H54 (cell line): ENCODE measurements at regions not wholly inside any gene's neighbourhood (a gene's known extent, or its start where the extent isn't known, plus 50 kb on each side); places are given as distances from the start of the nearest gene placed in this dataset.

Experiments used
- DNase-seq: peaks from one replicate; pipeline ENCODE4 v3.0.0; 2011; ENCODE audit warnings: low spot score, mixed read lengths; ENCODE audit not compliant: insufficient read length
- FAIRE-seq: peaks from 3 replicates; lab custom pipeline; 2011; peaks lifted over from hg19 to GRCh38; lab: Jason Lieb, UNC
- POLR2A ChIP-seq: IDR thresholded peaks from 2 replicates; pipeline ENCODE4 v1.6.1; 2011; ENCODE audit warnings: low read depth, mild to moderate bottlenecking, low read length

GRCh38 chr5:126098330-126099017 lies 324.7 kb upstream of the GRAMD2B start:
- DNase-seq (no peak), FAIRE-seq (no peak)
- TF ChIP-seq POLR2A: no peak

- TF ChIP-seq POLR2A: no peak
- no peak for FAIRE-seq
- DNase-seq: no peak
These were observed 324.1 kb upstream of the GRAMD2B start for GRCh38 chr5:126099077-126099476.

- TF ChIP-seq POLR2A: no peak
- FAIRE-seq: no peak
- DNase-seq: no peak
These were observed 322.4 kb upstream of the GRAMD2B start for GRCh38 chr5:126100767-126101166.

GRCh38 chr5:126101901-126102300 lies 321.3 kb upstream of the GRAMD2B start:
- DNase-seq (no peak), FAIRE-seq (no peak)
- TF ChIP-seq POLR2A: no peak

- no peak for TF ChIP-seq POLR2A
- FAIRE-seq: no peak
- DNase-seq: no peak
These were observed 320.2 kb upstream of the GRAMD2B start for GRCh38 chr5:126103050-126103449.

- TF ChIP-seq POLR2A: no peak
These were observed 319.3 kb upstream of the GRAMD2B start for GRCh38 chr5:126103868-126104267.

GRCh38 chr5:126104341-126104740 lies 318.9 kb upstream of the GRAMD2B start:
- no peak for DNase-seq
- no peak for FAIRE-seq
- TF ChIP-seq POLR2A: no peak

More at GRCh38 chr5:126103868-126104267, 319.3 kb upstream of the GRAMD2B start:
- no peak for DNase-seq
- no peak for FAIRE-seq

GRCh38 chr5:126104951-126105350 lies 318.3 kb upstream of the GRAMD2B start:
- DNase-seq (no peak), FAIRE-seq (no peak)

GRCh38 chr5:126106029-126106428 lies 317.2 kb upstream of the GRAMD2B start:
- FAIRE-seq (peak; percentile 60), DNase-seq (no peak)
- TF ChIP-seq POLR2A: no peak

More at GRCh38 chr5:126104951-126105350, 318.3 kb upstream of the GRAMD2B start:
- TF ChIP-seq POLR2A: no peak

GRCh38 chr5:126107381-126107780 lies 315.8 kb upstream of the GRAMD2B start:
- no peak for TF ChIP-seq POLR2A
- FAIRE-seq: no peak
- DNase-seq: no peak

- no peak for TF ChIP-seq POLR2A
- no peak for DNase-seq
- FAIRE-seq: no peak
These were observed 314.7 kb upstream of the GRAMD2B start for GRCh38 chr5:126108470-126108869.

GRCh38 chr5:126115059-126115629 lies 308.1 kb upstream of the GRAMD2B start:
- DNase-seq (no peak), FAIRE-seq (no peak)
- TF ChIP-seq POLR2A: no peak

GRCh38 chr5:126117044-126117443 lies 306.2 kb upstream of the GRAMD2B start:
- FAIRE-seq: no peak
- TF ChIP-seq POLR2A: no peak
- DNase-seq: no peak

GRCh38 chr5:126119887-126120442 lies 303.2 kb upstream of the GRAMD2B start:
- TF ChIP-seq POLR2A: no peak
- FAIRE-seq: no peak
- no peak for DNase-seq

GRCh38 chr5:126120939-126121338 lies 302.3 kb upstream of the GRAMD2B start:
- DNase-seq: no peak
- FAIRE-seq: no peak
- TF ChIP-seq POLR2A: no peak
